ENCODE measurements at regions not wholly inside any gene's neighbourhood (a gene's known extent, or its start where the extent isn't known, plus 50 kb on each side); places are given as distances from the start of the nearest gene placed in this dataset.

GRCh38 chr11:122348659-122349409 lies 232.8 kb upstream of the BLID start:
- H3K4me3 ChIP-seq (ENCODE audit: low read depth, low read length) = no peak overlapping the region
- no peak for TF ChIP-seq CTCF (IDR thresholded peaks at IDR 0.05; ENCODE audit: control insufficient read depth, extremely low read depth, insufficient read depth)

GRCh38 chr11:122346006-122346405 lies 230.0 kb upstream of the BLID start:
- TF ChIP-seq CTCF (IDR thresholded peaks at IDR 0.05; ENCODE audit: control insufficient read depth, extremely low read depth, insufficient read depth) = no peak
- DNase-seq (ENCODE audit: low read depth) = no peak
- H3K4me3 ChIP-seq (ENCODE audit: low read depth, low read length) = no peak overlapping the region

More at GRCh38 chr11:122348659-122349409, 232.8 kb upstream of the BLID start:
- DNase-seq (ENCODE audit: low read depth) = no peak

DNA sequence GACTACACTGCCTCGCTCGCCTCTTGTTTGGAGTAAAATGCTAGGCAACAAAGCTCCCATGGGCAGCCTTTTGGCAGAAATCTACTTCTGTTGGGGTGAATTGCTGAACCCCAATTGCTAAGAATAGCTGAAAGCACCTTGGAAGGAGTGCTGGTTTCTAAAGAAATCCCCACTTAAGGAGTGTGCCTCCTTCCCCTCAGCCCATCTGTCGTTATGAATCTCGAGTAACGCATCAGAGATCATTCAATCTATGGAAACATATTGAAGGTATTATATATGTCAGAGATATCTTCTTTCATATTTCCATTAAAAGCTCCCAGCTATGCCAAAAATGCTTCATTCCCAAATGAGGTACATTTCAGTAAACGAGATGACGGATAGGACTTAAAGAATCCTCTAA lies 229.6 kb upstream of the BLID start:
- DNase-seq (ENCODE audit: low read depth) = no peak
- TF ChIP-seq CTCF (IDR thresholded peaks at IDR 0.05; ENCODE audit: control insufficient read depth, extremely low read depth, insufficient read depth) = no peak
- no peak overlapping the region for H3K4me3 ChIP-seq (ENCODE audit: low read depth, low read length)

DNA sequence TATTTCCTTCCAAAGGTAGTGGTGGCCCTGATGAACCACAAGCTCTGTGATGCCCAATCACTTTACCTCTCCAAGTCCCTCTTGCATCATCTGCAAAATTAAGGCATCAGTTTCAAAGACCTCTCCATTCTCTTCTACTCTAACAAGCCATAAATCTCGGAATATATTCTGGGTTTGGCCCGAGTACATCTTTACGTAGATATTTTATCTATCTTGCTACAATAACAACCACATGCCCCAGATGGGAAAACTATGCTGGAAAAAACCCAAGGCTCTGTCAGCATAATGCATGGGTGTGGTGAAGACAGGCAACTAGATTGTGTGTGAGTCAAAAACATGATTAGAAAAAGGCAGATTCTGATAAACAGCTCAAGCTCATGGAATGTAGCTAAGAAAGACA lies 228.2 kb upstream of the BLID start:
- no peak for DNase-seq (ENCODE audit: low read depth)
- H3K4me3 ChIP-seq (ENCODE audit: low read depth, low read length) = no peak overlapping the region
- no peak for TF ChIP-seq CTCF (IDR thresholded peaks at IDR 0.05; ENCODE audit: control insufficient read depth, extremely low read depth, insufficient read depth)

GRCh38 chr11:122343210-122343609 lies 227.2 kb upstream of the BLID start:
- DNase-seq (ENCODE audit: low read depth) = no peak
- TF ChIP-seq CTCF (IDR thresholded peaks at IDR 0.05; ENCODE audit: control insufficient read depth, extremely low read depth, insufficient read depth) = no peak
- no peak overlapping the region for H3K4me3 ChIP-seq (ENCODE audit: low read depth, low read length)

GRCh38 chr11:122342089-122342744 lies 226.2 kb upstream of the BLID start:
- H3K4me3 ChIP-seq (ENCODE audit: low read depth, low read length) = no peak overlapping the region
- DNase-seq (ENCODE audit: low read depth) = no peak
- no peak for TF ChIP-seq CTCF (IDR thresholded peaks at IDR 0.05; ENCODE audit: control insufficient read depth, extremely low read depth, insufficient read depth)
